ENCODE measurements at regions not wholly inside any gene's neighbourhood (a gene's known extent, or its start where the extent isn't known, plus 50 kb on each side); places are given as distances from the start of the nearest gene placed in this dataset.
A peak's percentile ranks its signal among the peaks of the same experiment; 100 is the strongest.

- Mint-ChIP-seq H3K27ac (peak overlapping the region in 1 of 2 donors; percentile 60), H3K4me3 (no peak overlapping the region)
Measured at GRCh38 chr10:31745612-31746376, 182.8 kb downstream of the ARHGAP12 start.

GRCh38 chr10:31744025-31744424 is 184.6 kb downstream of the ARHGAP12 start:
- ATAC-seq (no peak), DNase-seq (no peak)
- H3K27me3 Mint-ChIP-seq (ENCODE audit: low read depth in 2 of 2): peaks cover 0 to 7% of the 10 kb centered on the region in 2 donors
- peaks cover 6 to 7% of the 10 kb centered on the region in 2 donors for H3K4me1 Mint-ChIP-seq
- Histone ChIP-seq H3K27ac (ENCODE audit: low read length) (no peak overlapping the region), H3K9me3 (ENCODE audit: control insufficient read depth, insufficient read depth, low read length) (no peaks in the 10 kb centered on the region), H3K36me3 (ENCODE audit: control insufficient read depth, insufficient read depth, low read length) (no peaks in the 10 kb centered on the region), H3K4me3 (ENCODE audit: low read length) (no peak overlapping the region), H3K4me1 (ENCODE audit: control insufficient read depth, insufficient read depth, low read length) (peaks cover 3% of the 10 kb centered on the region), H3K27me3 (ENCODE audit: control insufficient read depth, insufficient read depth, low read length) (no peaks in the 10 kb centered on the region)
- no peak overlapping the region for H3K27ac Mint-ChIP-seq
- WGBS (ENCODE audit: insufficient coverage): no CpG with 5 or more reads among the region's 1 CpG
- H3K36me3 Mint-ChIP-seq: no peaks in the 10 kb centered on the region
- intact Hi-C loops (cut with micrococcal nuclease): no loop called here
- H3K9me3 Mint-ChIP-seq: no peaks in the 10 kb centered on the region
- no peak for TF ChIP-seq CTCF (IDR thresholded peaks at IDR 0.05)
- no peak overlapping the region for H3K4me3 Mint-ChIP-seq

More at GRCh38 chr10:31745612-31746376, 182.8 kb downstream of the ARHGAP12 start:
- WGBS (ENCODE audit: insufficient coverage): 71% methylated on average over 9 of the region's 9 CpGs
- DNase-seq (peak in 1 of 2 donors; percentile 29), ATAC-seq (peak; percentile 58 to 90 (median 66))
- intact Hi-C loops (cut with micrococcal nuclease): no loop called here
- Histone ChIP-seq H3K9me3 (ENCODE audit: control insufficient read depth, insufficient read depth, low read length) (no peaks in the 10 kb centered on the region), H3K4me1 (ENCODE audit: control insufficient read depth, insufficient read depth, low read length) (peaks cover 3% of the 10 kb centered on the region), H3K27me3 (ENCODE audit: control insufficient read depth, insufficient read depth, low read length) (no peaks in the 10 kb centered on the region), H3K27ac (ENCODE audit: low read length) (no peak overlapping the region), H3K36me3 (ENCODE audit: control insufficient read depth, insufficient read depth, low read length) (no peaks in the 10 kb centered on the region), H3K4me3 (ENCODE audit: low read length) (no peak overlapping the region)
- TF ChIP-seq CTCF (IDR thresholded peaks at IDR 0.05): no peak
- Mint-ChIP-seq H3K9me3 (no peaks in the 10 kb centered on the region), H3K27me3 (ENCODE audit: low read depth in 2 of 2) (no peaks in the 10 kb centered on the region), H3K4me1 (peaks cover 6 to 7% of the 10 kb centered on the region in 2 donors), H3K36me3 (no peaks in the 10 kb centered on the region)

DNA sequence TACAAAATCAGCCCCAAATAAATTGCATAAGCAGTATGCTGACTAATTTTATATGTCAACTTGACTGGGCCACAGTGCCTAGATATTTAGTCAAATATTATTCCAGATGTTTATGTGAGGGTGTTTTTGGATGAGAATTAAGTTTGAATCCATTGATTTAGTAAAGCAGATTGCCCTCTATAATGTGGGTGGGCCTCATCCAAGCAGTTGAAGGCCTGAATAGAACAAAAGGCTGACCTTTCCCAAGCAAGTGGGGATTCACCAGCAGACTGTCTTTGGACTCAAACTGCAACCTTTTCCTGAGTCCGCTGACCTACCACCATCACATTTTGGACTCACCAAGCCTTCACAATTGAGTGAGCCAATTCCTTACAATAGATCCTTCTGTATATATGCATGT is 186.4 kb downstream of the ARHGAP12 start:
- no peak for ATAC-seq
- H3K36me3 ChIP-seq (ENCODE audit: control insufficient read depth, insufficient read depth, low read length): no peaks in the 10 kb centered on the region
- 90% methylated on average over 1 of the region's 1 CpG for WGBS (ENCODE audit: insufficient coverage)

More for the DNA sequence above, 186.4 kb downstream of the ARHGAP12 start:
- DNase-seq: no peak
- TF ChIP-seq CTCF (IDR thresholded peaks at IDR 0.05): no peak
- no peak overlapping the region for H3K4me3 Mint-ChIP-seq
- Histone ChIP-seq H3K4me1 (ENCODE audit: control insufficient read depth, insufficient read depth, low read length) (peaks cover 3% of the 10 kb centered on the region), H3K27me3 (ENCODE audit: control insufficient read depth, insufficient read depth, low read length) (no peaks in the 10 kb centered on the region), H3K27ac (ENCODE audit: low read length) (no peak overlapping the region), H3K4me3 (ENCODE audit: low read length) (no peak overlapping the region), H3K9me3 (ENCODE audit: control insufficient read depth, insufficient read depth, low read length) (no peaks in the 10 kb centered on the region)
- H3K27ac Mint-ChIP-seq: no peak overlapping the region
- H3K27me3 Mint-ChIP-seq (ENCODE audit: low read depth in 2 of 2): peaks cover 0 to 22% of the 10 kb centered on the region in 2 donors
- peaks cover 0 to 2% of the 10 kb centered on the region in 2 donors for H3K9me3 Mint-ChIP-seq
- H3K36me3 Mint-ChIP-seq: no peaks in the 10 kb centered on the region
- peaks cover 6 to 7% of the 10 kb centered on the region in 2 donors for H3K4me1 Mint-ChIP-seq
- intact Hi-C loops (cut with micrococcal nuclease): no loop called here
